AG04450 (cell line): ENCODE measurements at regions not wholly inside any gene's neighbourhood (a gene's known extent, or its start where the extent isn't known, plus 50 kb on each side); places are given as distances from the start of the nearest gene placed in this dataset.

ENCODE experiments used
- CTCF ChIA-PET: fragments of 300-600, 350-600 bp; formaldehyde crosslinking; extraction: SDS; loops from one replicate; lab custom pipeline; 2022; ENCODE audit warnings: antibody characterized with exemption, inconsistent platforms; lab: Charles Lee
- POLR2A ChIA-PET: fragments of 350-600 bp; formaldehyde crosslinking; extraction: SDS; loops from one replicate; lab custom pipeline; 2021; ENCODE audit warnings: antibody characterized with exemption, inconsistent platforms; lab: Yijun Ruan, JAX
- DNase-seq: peaks from one replicate; pipeline ENCODE4 v3.0.0-alpha.2; 2011; ENCODE audit warnings: low read depth, low spot score
- H3K27ac ChIP-seq: one replicate; pipeline ENCODE4 v1.5.1; 2012; ENCODE audit warnings: low read depth, low read length, control low read depth
- H3K27me3 ChIP-seq: one replicate; pipeline ENCODE4 v1.6.0; 2012; ENCODE audit warnings: low read length; ENCODE audit not compliant: control insufficient read depth, insufficient read depth
- H3K4me3 ChIP-seq: 2 replicates; pipeline ENCODE4 v1.5.1; 2011; ENCODE audit warnings: mild to moderate bottlenecking, low read depth, low read length, control low read depth
- H3K9me3 ChIP-seq: 2 replicates; pipeline ENCODE4 v1.5.1; 2012; ENCODE audit warnings: low read length; ENCODE audit not compliant: control insufficient read depth, insufficient read depth
- TF ChIP-seq, protein P1 (sequence below): IDR thresholded peaks from 2 replicates; pipeline ENCODE4 v1.5.1; 2011; ENCODE audit warnings: low read depth, low read length, control low read depth, inconsistent platforms

DNA sequence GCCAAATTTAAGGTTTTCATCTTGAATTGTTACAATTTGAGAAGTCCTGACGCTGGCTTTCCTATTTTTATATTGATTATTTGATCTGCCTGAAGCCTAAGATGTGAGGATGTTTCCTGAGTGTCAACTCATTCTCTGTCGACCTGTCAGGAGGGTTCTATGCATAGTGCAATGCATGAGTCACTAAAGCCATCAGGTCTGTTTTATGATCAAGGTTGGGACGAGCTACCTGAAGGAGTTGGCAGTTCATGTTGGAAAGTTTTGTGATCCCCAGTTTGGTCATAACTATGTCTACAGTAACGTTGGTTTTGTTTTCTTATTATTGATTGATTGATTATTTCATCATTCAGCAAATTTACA lies 71.2 kb downstream of the NABP1 start:
- TF ChIP-seq, protein P1, sequence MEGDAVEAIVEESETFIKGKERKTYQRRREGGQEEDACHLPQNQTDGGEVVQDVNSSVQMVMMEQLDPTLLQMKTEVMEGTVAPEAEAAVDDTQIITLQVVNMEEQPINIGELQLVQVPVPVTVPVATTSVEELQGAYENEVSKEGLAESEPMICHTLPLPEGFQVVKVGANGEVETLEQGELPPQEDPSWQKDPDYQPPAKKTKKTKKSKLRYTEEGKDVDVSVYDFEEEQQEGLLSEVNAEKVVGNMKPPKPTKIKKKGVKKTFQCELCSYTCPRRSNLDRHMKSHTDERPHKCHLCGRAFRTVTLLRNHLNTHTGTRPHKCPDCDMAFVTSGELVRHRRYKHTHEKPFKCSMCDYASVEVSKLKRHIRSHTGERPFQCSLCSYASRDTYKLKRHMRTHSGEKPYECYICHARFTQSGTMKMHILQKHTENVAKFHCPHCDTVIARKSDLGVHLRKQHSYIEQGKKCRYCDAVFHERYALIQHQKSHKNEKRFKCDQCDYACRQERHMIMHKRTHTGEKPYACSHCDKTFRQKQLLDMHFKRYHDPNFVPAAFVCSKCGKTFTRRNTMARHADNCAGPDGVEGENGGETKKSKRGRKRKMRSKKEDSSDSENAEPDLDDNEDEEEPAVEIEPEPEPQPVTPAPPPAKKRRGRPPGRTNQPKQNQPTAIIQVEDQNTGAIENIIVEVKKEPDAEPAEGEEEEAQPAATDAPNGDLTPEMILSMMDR = no peak
- Histone ChIP-seq H3K4me3 (no peak overlapping the region), H3K27ac (no peak overlapping the region), H3K9me3 (no peaks in the 10 kb centered on the region), H3K27me3 (no peaks in the 10 kb centered on the region)
- POLR2A ChIA-PET = no interaction called here
- CTCF ChIA-PET = interaction anchor here (1.5 kb wide), 1 partner anchor 414 kb away, joined by 4 read pairs; no protein-coding TSS in a partner anchor
- DNase-seq = no peak

DNA sequence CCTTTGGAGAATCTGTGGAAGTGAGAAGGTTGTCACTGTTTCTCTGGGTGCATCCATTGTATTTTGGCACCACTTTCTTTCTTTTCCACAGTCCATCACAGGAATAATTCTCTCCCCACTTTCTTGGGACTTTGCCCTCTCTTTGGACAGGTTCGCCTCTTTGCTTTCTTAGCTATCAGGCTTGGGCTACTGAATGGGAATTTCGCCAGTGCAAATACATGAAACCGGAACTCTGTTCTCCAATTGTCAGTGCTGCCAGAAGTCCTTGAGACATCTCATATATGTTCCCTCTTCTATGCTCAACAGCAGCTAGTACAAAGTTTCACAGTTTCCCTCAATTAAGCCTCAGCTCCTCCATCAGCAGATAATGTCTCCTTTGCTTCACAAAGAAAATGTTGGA lies 76.2 kb downstream of the NABP1 start:
- POLR2A ChIA-PET = no interaction called here
- CTCF ChIA-PET = interaction anchor here (0.6 kb wide), 1 partner anchor 215 kb away, joined by 7 read pairs; no protein-coding TSS in a partner anchor
- no peak for DNase-seq
- H3K27me3 ChIP-seq = peaks cover 5% of the 10 kb centered on the region
- no peaks in the 10 kb centered on the region for H3K9me3 ChIP-seq
- H3K4me3 ChIP-seq = no peak overlapping the region
- TF ChIP-seq, protein P1 = no peak
- H3K27ac ChIP-seq = no peak overlapping the region

DNA sequence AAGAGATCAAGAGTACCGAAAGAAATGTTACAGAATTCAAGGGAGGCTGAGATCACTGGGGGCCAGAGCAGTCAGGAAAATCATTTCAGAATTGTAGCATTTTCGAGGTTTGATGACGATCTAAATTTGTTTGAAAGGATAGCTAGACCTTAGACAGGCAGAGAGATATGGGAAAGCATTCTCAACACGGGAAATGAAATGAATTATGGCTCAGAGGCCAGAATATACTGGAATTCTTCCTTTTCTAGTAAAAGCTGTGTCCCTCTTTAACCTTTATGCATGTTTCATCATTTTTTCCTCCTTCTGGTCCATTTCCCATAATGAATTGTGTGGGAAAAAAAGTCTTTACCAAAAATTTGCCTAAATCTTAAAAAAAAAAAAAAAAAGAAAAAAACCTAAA lies 78.8 kb downstream of the NABP1 start:
- no peak for DNase-seq
- ChIA-PET CTCF (interaction anchor here (0.6 kb wide), 1 partner anchor 180 kb away, joined by 4 read pairs; no protein-coding TSS in a partner anchor), POLR2A (no interaction called here)

DNA sequence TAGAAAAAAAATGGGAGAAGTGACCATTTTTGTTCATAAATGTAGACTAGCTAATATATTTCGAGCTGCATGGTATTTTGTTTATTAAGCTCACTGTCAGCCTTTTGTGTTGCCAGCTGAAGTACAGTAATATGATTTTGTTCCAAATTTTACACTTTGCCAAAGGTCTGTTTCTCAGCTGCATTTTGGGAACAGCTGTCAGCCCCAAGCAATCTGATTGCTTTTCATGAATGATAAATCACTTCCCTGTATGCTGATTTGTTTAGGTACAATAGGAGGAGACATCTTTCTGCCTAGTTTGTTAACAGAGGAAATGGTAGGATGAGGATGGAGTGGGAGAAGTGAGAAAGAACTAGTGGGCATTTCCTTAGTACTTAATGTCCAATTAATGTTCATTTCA lies 79.3 kb downstream of the NABP1 start:
- no peak for DNase-seq

More for the DNA sequence above, 78.8 kb downstream of the NABP1 start:
- Histone ChIP-seq H3K4me3 (no peak overlapping the region), H3K27me3 (peaks cover 5% of the 10 kb centered on the region), H3K9me3 (no peaks in the 10 kb centered on the region), H3K27ac (no peak overlapping the region)
- TF ChIP-seq, protein P1 = no peak

More for the DNA sequence above, 79.3 kb downstream of the NABP1 start:
- POLR2A ChIA-PET = no interaction called here
- no peak overlapping the region for H3K27ac ChIP-seq
- H3K27me3 ChIP-seq = peaks cover 5% of the 10 kb centered on the region
- H3K4me3 ChIP-seq = no peak overlapping the region
- TF ChIP-seq, protein P1 = no peak
- no peaks in the 10 kb centered on the region for H3K9me3 ChIP-seq
- CTCF ChIA-PET = interaction anchor here (0.6 to 2.1 kb wide), 4 partner anchors 18 to 405 kb away, joined by 3 to 8 read pairs (median 3); no protein-coding TSS in a partner anchor
